DOHH2 (cell line): ENCODE measurements at regions not wholly inside any gene's neighbourhood (a gene's known extent, or its start where the extent isn't known, plus 50 kb on each side); places are given as distances from the start of the nearest gene placed in this dataset.

Experiments
- H3F3A ChIP-seq: fragments of 200-600 bp; sonication (generic), shearing (Covaris generic); 2 replicates; pipeline ENCODE4 v1.6.0; 2016; ENCODE audit warnings: antibody characterized with exemption, mild to moderate bottlenecking; ENCODE audit not compliant: control insufficient read depth, insufficient read depth
- H3K27ac ChIP-seq: fragments of 200-600 bp; sonication (generic); 2 replicates; pipeline ENCODE4 v1.5.1; 2014; ENCODE audit warnings: low read depth, mild to moderate bottlenecking, low read length, moderate library complexity
- H3K27me3 ChIP-seq: fragments of 200-600 bp; sonication (generic); 2 replicates; pipeline ENCODE4 v1.6.1; 2014; ENCODE audit warnings: mild to moderate bottlenecking, low read length, mixed read lengths; ENCODE audit not compliant: control insufficient read depth
- H3K36me3 ChIP-seq: fragments of 200-600 bp; sonication (generic); 2 replicates; pipeline ENCODE4 v1.6.1; 2014; ENCODE audit warnings: mild to moderate bottlenecking, low read length, moderate library complexity, mixed read lengths; ENCODE audit not compliant: control insufficient read depth
- H3K4me1 ChIP-seq: fragments of 200-600 bp; sonication (generic); 2 replicates; pipeline ENCODE4 v1.6.1; 2014; ENCODE audit warnings: mild to moderate bottlenecking, low read length, mixed read lengths; ENCODE audit not compliant: control insufficient read depth
- H3K4me2 ChIP-seq: fragments of 200-600 bp; sonication (generic); 2 replicates; pipeline ENCODE4 v1.6.0; 2014; ENCODE audit warnings: mild to moderate bottlenecking, low read length, moderate library complexity
- H3K4me3 ChIP-seq: fragments of 200-600 bp; sonication (generic); 2 replicates; pipeline ENCODE4 v1.5.1; 2014; ENCODE audit warnings: mild to moderate bottlenecking, low read length, mixed read lengths
- H3K79me2 ChIP-seq: fragments of 200-600 bp; sonication (generic); 2 replicates; pipeline ENCODE4 v1.6.1; 2014; ENCODE audit warnings: mild to moderate bottlenecking, low read length, mixed read lengths; ENCODE audit not compliant: control insufficient read depth
- H3K9me2 ChIP-seq: fragments of 200-600 bp; sonication (generic); replicated peaks from 2 replicates; pipeline ENCODE4 v1.6.1; 2014; ENCODE audit warnings: mild to moderate bottlenecking, low read length, mixed read lengths; ENCODE audit not compliant: control insufficient read depth
- H3K9me3 ChIP-seq: fragments of 200-600 bp; sonication (generic); 2 replicates; pipeline ENCODE4 v1.6.1; 2014; ENCODE audit warnings: antibody characterized with exemption, low read length, mixed read lengths; ENCODE audit not compliant: control insufficient read depth, insufficient read depth
- H4K20me1 ChIP-seq: fragments of 200-600 bp; sonication (generic); 2 replicates; pipeline ENCODE4 v1.6.0; 2014; ENCODE audit warnings: low read depth, mild to moderate bottlenecking, antibody characterized with exemption, low read length, moderate library complexity; ENCODE audit not compliant: control insufficient read depth, insufficient read depth
- EZH2phosphoT487 ChIP-seq: fragments of 200-600 bp; sonication (generic); IDR thresholded peaks from 2 replicates; pipeline ENCODE4 v1.6.1; 2017; ENCODE audit warnings: borderline replicate concordance, mild to moderate bottlenecking, antibody characterized with exemption, low read length, moderate library complexity, mixed read lengths
- TF ChIP-seq, protein P1 (sequence below): fragments of 200-600 bp; sonication (generic); IDR thresholded peaks from one replicate; pipeline ENCODE4 v1.5.1; 2014; ENCODE audit warnings: antibody characterized with exemption, mild to moderate bottlenecking, low read depth, low read length; ENCODE audit not compliant: poor library complexity, severe bottlenecking

DNA sequence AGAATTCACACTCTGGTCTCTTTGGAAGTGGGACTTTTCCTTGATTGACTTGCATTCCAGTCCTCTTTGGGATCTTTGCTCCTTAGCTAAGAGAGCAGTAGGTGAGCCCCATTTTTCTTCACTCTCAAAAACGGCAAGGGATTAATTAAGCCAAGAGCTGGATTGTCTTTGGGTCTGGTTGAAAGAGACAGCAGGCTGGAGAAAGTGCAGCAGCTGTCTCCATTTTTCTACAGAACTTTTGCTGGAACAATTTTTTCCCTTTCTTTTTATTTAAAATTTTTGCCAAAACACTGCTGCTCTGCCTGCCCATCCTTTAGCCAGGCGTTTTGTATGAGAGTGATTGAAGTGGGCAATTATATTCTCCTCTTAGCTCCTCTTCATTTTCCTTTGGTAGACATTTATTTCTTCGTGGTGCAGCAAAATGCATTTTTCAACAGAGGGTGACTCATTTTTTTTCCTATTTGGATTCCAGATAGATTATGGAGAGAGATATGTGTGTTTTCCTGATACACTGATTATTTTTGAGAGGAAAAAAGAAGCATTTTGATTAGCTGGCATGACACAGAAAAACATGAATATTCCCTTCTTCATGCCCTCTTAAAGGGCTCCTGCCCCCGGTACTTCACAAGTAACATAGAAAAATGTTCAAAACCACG lies 371.2 kb upstream of the NBEA start:
- Histone ChIP-seq H3K27ac (no peak overlapping the region), H3F3A (no peaks in the 10 kb centered on the region), H3K36me3 (no peaks in the 10 kb centered on the region), H3K4me3 (no peak overlapping the region), H3K27me3 (no peaks in the 10 kb centered on the region), H3K4me2 (no peak overlapping the region), H4K20me1 (no peaks in the 10 kb centered on the region), H3K9me2 (no peaks in the 10 kb centered on the region), H3K9me3 (no peaks in the 10 kb centered on the region), H3K79me2 (no peaks in the 10 kb centered on the region), H3K4me1 (no peaks in the 10 kb centered on the region)
- TF ChIP-seq, protein P1, sequence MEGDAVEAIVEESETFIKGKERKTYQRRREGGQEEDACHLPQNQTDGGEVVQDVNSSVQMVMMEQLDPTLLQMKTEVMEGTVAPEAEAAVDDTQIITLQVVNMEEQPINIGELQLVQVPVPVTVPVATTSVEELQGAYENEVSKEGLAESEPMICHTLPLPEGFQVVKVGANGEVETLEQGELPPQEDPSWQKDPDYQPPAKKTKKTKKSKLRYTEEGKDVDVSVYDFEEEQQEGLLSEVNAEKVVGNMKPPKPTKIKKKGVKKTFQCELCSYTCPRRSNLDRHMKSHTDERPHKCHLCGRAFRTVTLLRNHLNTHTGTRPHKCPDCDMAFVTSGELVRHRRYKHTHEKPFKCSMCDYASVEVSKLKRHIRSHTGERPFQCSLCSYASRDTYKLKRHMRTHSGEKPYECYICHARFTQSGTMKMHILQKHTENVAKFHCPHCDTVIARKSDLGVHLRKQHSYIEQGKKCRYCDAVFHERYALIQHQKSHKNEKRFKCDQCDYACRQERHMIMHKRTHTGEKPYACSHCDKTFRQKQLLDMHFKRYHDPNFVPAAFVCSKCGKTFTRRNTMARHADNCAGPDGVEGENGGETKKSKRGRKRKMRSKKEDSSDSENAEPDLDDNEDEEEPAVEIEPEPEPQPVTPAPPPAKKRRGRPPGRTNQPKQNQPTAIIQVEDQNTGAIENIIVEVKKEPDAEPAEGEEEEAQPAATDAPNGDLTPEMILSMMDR = no peak
- TF ChIP-seq EZH2phosphoT487 = no peak

DNA sequence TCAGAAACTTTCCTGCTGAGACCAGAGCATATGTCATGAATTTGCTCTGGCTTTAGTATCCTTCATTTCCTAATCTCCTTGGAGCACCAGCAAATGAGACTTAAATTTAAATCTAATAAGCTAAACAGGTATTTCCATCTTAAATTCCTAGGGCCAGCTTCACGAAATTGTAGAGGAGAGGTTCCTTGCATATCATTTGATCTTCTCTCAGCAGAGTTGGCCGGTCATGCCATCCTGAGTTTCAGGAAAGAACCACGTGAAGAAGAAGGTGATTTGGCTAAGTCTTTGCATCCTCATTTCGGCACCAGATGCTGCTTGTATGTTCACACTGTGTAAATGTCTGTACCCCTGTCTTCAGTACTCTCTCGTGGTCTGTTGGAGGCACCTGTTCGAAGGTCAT lies 370.4 kb upstream of the NBEA start:
- no peaks in the 10 kb centered on the region for H3K36me3 ChIP-seq
- H3K79me2 ChIP-seq = no peaks in the 10 kb centered on the region
- H3F3A ChIP-seq = no peaks in the 10 kb centered on the region
- TF ChIP-seq EZH2phosphoT487 = no peak
- TF ChIP-seq, protein P1 = no peak
- H3K4me1 ChIP-seq = no peaks in the 10 kb centered on the region
- no peaks in the 10 kb centered on the region for H3K9me3 ChIP-seq
- H3K27ac ChIP-seq = no peak overlapping the region
- H3K27me3 ChIP-seq = no peaks in the 10 kb centered on the region
- no peaks in the 10 kb centered on the region for H3K9me2 ChIP-seq
- no peaks in the 10 kb centered on the region for H4K20me1 ChIP-seq
- no peak overlapping the region for H3K4me2 ChIP-seq
- no peak overlapping the region for H3K4me3 ChIP-seq

DNA sequence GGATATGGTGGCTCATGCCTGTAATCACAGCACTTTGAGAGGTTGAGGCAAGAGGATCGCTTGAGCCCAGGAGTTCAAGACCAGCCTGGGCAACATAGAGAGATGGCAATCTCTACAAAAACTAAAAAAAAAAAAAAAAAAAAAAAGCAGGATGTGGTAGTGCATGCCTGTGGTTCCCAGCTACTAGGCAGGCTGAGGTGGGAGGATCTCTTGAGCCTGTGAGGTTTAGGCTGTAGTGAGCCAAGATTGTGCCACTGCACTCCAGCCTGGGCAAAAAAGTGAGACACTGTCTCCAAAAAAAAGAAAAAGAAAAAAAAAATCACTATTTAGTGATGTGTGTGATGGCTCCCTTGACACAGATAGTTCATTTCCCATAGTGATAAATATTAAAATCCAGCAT lies 365.0 kb upstream of the NBEA start:
- TF ChIP-seq EZH2phosphoT487 = no peak
- TF ChIP-seq, protein P1 = no peak
- Histone ChIP-seq H3K4me1 (no peaks in the 10 kb centered on the region), H3K9me2 (no peaks in the 10 kb centered on the region; the same call in 1 of the 2 replicates), H4K20me1 (no peaks in the 10 kb centered on the region), H3K4me2 (no peak overlapping the region), H3K27ac (no peak overlapping the region), H3F3A (no peaks in the 10 kb centered on the region), H3K4me3 (no peak overlapping the region), H3K27me3 (no peaks in the 10 kb centered on the region), H3K36me3 (no peaks in the 10 kb centered on the region), H3K79me2 (no peaks in the 10 kb centered on the region), H3K9me3 (no peaks in the 10 kb centered on the region)
